Neural cell (in vitro differentiated cells): ENCODE measurements at regions not wholly inside any gene's neighbourhood (a gene's known extent, or its start where the extent isn't known, plus 50 kb on each side); places are given as distances from the start of the nearest gene placed in this dataset.

Source experiments
- H2AFZ ChIP-seq: fragments of 200-600, 300-800 bp; sonication (generic), shearing (Covaris generic); 2 replicates; pipeline ENCODE4 v1.6.0; 2014; ENCODE audit warnings: low read depth, mild to moderate bottlenecking, antibody characterized with exemption, low read length, moderate library complexity
- H3F3A ChIP-seq: fragments of 200-600 bp; shearing (Covaris generic); 2 replicates; pipeline ENCODE4 v1.6.1; 2016; ENCODE audit warnings: mild to moderate bottlenecking, moderate library complexity, mixed read lengths, antibody characterized with exemption, low read length; ENCODE audit not compliant: insufficient read depth, poor library complexity, severe bottlenecking
- H3K27ac ChIP-seq: fragments of 200-600, 300-800 bp; sonication (generic), shearing (Covaris generic); 2 replicates; pipeline ENCODE4 v1.5.1; 2014; ENCODE audit warnings: mild to moderate bottlenecking, low read length, moderate library complexity
- H3K27me3 ChIP-seq: fragments of 300-800, 200-600 bp; sonication (generic), shearing (Covaris generic); 2 replicates; pipeline ENCODE4 v1.6.0; 2014; ENCODE audit warnings: mild to moderate bottlenecking, low read depth, low read length, moderate library complexity; ENCODE audit not compliant: insufficient read depth
- H3K36me3 ChIP-seq: fragments of 300-800, 200-600 bp; sonication (generic), shearing (Covaris generic); 2 replicates; pipeline ENCODE4 v1.5.1; 2014; ENCODE audit warnings: mild to moderate bottlenecking, antibody characterized with exemption, low read length, moderate library complexity; ENCODE audit not compliant: insufficient read depth
- H3K4me2 ChIP-seq: fragments of 300-800, 200-600 bp; sonication (generic), shearing (Covaris generic); 2 replicates; pipeline ENCODE4 v1.6.0; 2014; ENCODE audit warnings: mild to moderate bottlenecking, low read length
- H3K4me3 ChIP-seq: fragments of 300-800, 200-600 bp; sonication (generic), shearing (Covaris generic); 2 replicates; pipeline ENCODE4 v1.5.1; 2014; ENCODE audit warnings: mild to moderate bottlenecking, low read length, moderate library complexity
- H3K79me2 ChIP-seq: fragments of 200-600 bp; shearing (Covaris generic); replicated peaks from 2 replicates; pipeline ENCODE4 v1.6.0; 2014; ENCODE audit warnings: mild to moderate bottlenecking, low read length, moderate library complexity; ENCODE audit not compliant: insufficient read depth
- H3K9ac ChIP-seq: fragments of 300-800, 200-600 bp; sonication (generic), shearing (Covaris generic); 2 replicates; pipeline ENCODE4 v1.6.1; 2016; ENCODE audit warnings: mild to moderate bottlenecking, low read length, mixed read lengths
- H3K9me2 ChIP-seq: fragments of 200-600 bp; shearing (Covaris generic); 2 replicates; pipeline ENCODE4 v1.6.1; 2016; ENCODE audit warnings: mild to moderate bottlenecking, low read length, mixed read lengths; ENCODE audit not compliant: insufficient read depth
- H3K9me3 ChIP-seq: fragments of 200-600, 300-800 bp; sonication (generic), shearing (Covaris generic); 2 replicates; pipeline ENCODE4 v1.6.1; 2016; ENCODE audit warnings: mild to moderate bottlenecking, mixed run types, low read length, moderate library complexity, mixed read lengths
- H4K20me1 ChIP-seq: fragments of 200-600 bp; shearing (Covaris generic); 2 replicates; pipeline ENCODE4 v1.6.1; 2016; ENCODE audit warnings: mild to moderate bottlenecking, mixed run types; ENCODE audit not compliant: insufficient read depth
- EP300 ChIP-seq: fragments of 450-650 bp; conservative IDR thresholded peaks from 2 replicates; pipeline ENCODE4 v1.6.1; 2014; ENCODE audit warnings: antibody characterized with exemption, mild to moderate bottlenecking, moderate library complexity; ENCODE audit not compliant: poor library complexity, severe bottlenecking
- EZH2 ChIP-seq: fragments of 200-600, 300-800 bp; shearing (Covaris generic), sonication (generic); IDR thresholded peaks from 2 replicates; pipeline ENCODE4 v1.6.1; 2014; ENCODE audit warnings: antibody characterized with exemption, low read length, borderline replicate concordance, mild to moderate bottlenecking; ENCODE audit not compliant: insufficient read depth, poor library complexity, severe bottlenecking
- MXI1 ChIP-seq: fragments of 450-650 bp; conservative IDR thresholded peaks from 2 replicates; pipeline ENCODE4 v1.6.1; 2014; ENCODE audit warnings: antibody characterized with exemption, mild to moderate bottlenecking; ENCODE audit not compliant: poor library complexity, severe bottlenecking
- POLR2AphosphoS5 ChIP-seq: IDR thresholded peaks from 2 replicates; pipeline ENCODE4 v1.6.1; 2012
- RAD21 ChIP-seq: fragments of 450-650 bp; conservative IDR thresholded peaks from 2 replicates; pipeline ENCODE4 v1.6.1; 2014; ENCODE audit warnings: antibody characterized with exemption, mild to moderate bottlenecking, moderate library complexity
- SMC3 ChIP-seq: fragments of 450-650 bp; conservative IDR thresholded peaks from 2 replicates; pipeline ENCODE4 v1.6.1; 2014; ENCODE audit warnings: antibody characterized with exemption, mild to moderate bottlenecking, moderate library complexity; ENCODE audit not compliant: poor library complexity
- TAF1 ChIP-seq: IDR thresholded peaks from 2 replicates; pipeline ENCODE4 v1.6.1; 2012; ENCODE audit warnings: low read depth
- TF ChIP-seq, protein P1 (sequence below): fragments of 450-650 bp; IDR thresholded peaks from 2 replicates; pipeline ENCODE4 v1.5.1; 2014; ENCODE audit warnings: antibody characterized with exemption, mild to moderate bottlenecking, moderate library complexity; ENCODE audit not compliant: poor library complexity, severe bottlenecking
- TF ChIP-seq, protein P2 (sequence below): IDR thresholded peaks from 2 replicates; pipeline ENCODE4 v1.6.1; 2012; ENCODE audit warnings: borderline replicate concordance

DNA sequence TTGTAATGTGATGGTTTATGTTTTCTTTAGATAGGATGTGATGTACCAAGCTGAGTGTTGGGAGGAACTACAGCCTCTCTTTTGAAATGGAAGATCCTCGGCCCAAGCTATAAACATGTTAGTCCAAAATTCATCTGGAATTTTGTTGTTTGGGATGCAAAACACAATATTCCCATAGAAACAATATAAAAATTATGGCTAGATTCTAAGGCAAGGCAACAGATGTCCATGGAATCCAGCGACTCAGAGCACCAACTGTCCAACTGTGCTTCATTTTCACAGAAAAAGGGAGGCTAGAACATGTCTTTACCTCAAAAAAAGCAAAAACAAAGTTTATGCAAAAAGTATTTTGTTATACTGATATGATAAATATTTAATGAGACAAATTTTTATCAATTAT, 52.4 kb upstream of the ATP8B1 start:
- H3K79me2 ChIP-seq, result no peaks in the 10 kb centered on the region
- no peaks in the 10 kb centered on the region for H3K36me3 ChIP-seq
- no peaks in the 10 kb centered on the region for H3K9me2 ChIP-seq
- no peak overlapping the region for H3K4me3 ChIP-seq
- H3K27ac ChIP-seq, result no peak overlapping the region
- TF ChIP-seq MXI1 (no peak), TAF1 (no peak), POLR2AphosphoS5 (no peak), RAD21 (no peak), SMC3 (no peak), EZH2 (no peak), EP300 (no peak)
- TF ChIP-seq, protein P1, sequence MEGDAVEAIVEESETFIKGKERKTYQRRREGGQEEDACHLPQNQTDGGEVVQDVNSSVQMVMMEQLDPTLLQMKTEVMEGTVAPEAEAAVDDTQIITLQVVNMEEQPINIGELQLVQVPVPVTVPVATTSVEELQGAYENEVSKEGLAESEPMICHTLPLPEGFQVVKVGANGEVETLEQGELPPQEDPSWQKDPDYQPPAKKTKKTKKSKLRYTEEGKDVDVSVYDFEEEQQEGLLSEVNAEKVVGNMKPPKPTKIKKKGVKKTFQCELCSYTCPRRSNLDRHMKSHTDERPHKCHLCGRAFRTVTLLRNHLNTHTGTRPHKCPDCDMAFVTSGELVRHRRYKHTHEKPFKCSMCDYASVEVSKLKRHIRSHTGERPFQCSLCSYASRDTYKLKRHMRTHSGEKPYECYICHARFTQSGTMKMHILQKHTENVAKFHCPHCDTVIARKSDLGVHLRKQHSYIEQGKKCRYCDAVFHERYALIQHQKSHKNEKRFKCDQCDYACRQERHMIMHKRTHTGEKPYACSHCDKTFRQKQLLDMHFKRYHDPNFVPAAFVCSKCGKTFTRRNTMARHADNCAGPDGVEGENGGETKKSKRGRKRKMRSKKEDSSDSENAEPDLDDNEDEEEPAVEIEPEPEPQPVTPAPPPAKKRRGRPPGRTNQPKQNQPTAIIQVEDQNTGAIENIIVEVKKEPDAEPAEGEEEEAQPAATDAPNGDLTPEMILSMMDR, result no peak
- TF ChIP-seq, protein P2, sequence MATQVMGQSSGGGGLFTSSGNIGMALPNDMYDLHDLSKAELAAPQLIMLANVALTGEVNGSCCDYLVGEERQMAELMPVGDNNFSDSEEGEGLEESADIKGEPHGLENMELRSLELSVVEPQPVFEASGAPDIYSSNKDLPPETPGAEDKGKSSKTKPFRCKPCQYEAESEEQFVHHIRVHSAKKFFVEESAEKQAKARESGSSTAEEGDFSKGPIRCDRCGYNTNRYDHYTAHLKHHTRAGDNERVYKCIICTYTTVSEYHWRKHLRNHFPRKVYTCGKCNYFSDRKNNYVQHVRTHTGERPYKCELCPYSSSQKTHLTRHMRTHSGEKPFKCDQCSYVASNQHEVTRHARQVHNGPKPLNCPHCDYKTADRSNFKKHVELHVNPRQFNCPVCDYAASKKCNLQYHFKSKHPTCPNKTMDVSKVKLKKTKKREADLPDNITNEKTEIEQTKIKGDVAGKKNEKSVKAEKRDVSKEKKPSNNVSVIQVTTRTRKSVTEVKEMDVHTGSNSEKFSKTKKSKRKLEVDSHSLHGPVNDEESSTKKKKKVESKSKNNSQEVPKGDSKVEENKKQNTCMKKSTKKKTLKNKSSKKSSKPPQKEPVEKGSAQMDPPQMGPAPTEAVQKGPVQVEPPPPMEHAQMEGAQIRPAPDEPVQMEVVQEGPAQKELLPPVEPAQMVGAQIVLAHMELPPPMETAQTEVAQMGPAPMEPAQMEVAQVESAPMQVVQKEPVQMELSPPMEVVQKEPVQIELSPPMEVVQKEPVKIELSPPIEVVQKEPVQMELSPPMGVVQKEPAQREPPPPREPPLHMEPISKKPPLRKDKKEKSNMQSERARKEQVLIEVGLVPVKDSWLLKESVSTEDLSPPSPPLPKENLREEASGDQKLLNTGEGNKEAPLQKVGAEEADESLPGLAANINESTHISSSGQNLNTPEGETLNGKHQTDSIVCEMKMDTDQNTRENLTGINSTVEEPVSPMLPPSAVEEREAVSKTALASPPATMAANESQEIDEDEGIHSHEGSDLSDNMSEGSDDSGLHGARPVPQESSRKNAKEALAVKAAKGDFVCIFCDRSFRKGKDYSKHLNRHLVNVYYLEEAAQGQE, result no peak
- no peaks in the 10 kb centered on the region for H4K20me1 ChIP-seq
- no peaks in the 10 kb centered on the region for H3F3A ChIP-seq
- H2AFZ ChIP-seq, result no peak overlapping the region
- no peak overlapping the region for H3K4me2 ChIP-seq
- H3K9ac ChIP-seq, result no peak overlapping the region
- H3K27me3 ChIP-seq, result no peaks in the 10 kb centered on the region
- H3K9me3 ChIP-seq, result no peaks in the 10 kb centered on the region

DNA sequence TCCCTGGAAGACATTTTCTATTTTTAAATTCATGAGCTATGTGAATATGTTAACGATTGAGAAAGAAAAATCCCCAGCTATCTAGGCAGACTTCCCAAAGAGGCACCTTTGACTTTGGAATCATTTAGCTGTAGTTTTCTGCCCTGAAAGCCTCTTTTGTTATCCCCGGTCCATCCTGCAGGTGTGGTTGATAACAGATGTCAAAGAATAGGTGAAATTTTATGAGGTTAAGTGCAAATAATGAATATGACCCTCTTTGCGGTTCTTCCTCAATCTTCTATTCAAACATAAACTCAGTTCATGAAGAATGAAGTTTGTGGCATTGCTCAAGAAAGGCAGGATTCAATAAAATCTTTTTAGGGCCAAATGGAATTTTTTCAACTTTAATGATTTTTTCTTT, 51.6 kb upstream of the ATP8B1 start:
- no peak for TF ChIP-seq RAD21
- TF ChIP-seq, protein P2, result no peak
- TF ChIP-seq TAF1, result no peak
- TF ChIP-seq EZH2, result no peak
- TF ChIP-seq EP300, result no peak
- TF ChIP-seq MXI1, result no peak
- no peak for TF ChIP-seq SMC3
- TF ChIP-seq, protein P1, result no peak
- no peak for TF ChIP-seq POLR2AphosphoS5
- Histone ChIP-seq H3K9ac (no peak overlapping the region), H3K36me3 (no peaks in the 10 kb centered on the region), H3K4me3 (no peak overlapping the region), H4K20me1 (no peaks in the 10 kb centered on the region), H3K27me3 (no peaks in the 10 kb centered on the region), H3K79me2 (no peaks in the 10 kb centered on the region), H3K9me3 (no peaks in the 10 kb centered on the region), H3F3A (no peaks in the 10 kb centered on the region), H2AFZ (no peak overlapping the region), H3K4me2 (no peak overlapping the region), H3K27ac (no peak overlapping the region), H3K9me2 (no peaks in the 10 kb centered on the region)
